B cell (primary cell): ENCODE measurements at regions not wholly inside any gene's neighbourhood (a gene's known extent, or its start where the extent isn't known, plus 50 kb on each side); places are given as distances from the start of the nearest gene placed in this dataset.

Experiments
- ATAC-seq: fragments of 200-7000 bp; cut with Tn5 transposase; one replicate; pipeline ENCODE4 v1.10.0; 2021; ENCODE audit warnings: low read depth, mild to moderate bottlenecking, moderate number of reproducible peaks, moderate library complexity
- CTCF ChIA-PET: fragments of 350-600 bp; sonication (Branson Sonifier 250); formaldehyde crosslinking; loops from one replicate; lab custom pipeline; 2021; ENCODE audit warnings: antibody characterized with exemption, inconsistent platforms; lab: Charles Lee
- POLR2A ChIA-PET: fragments of 350-600 bp; sonication (Branson Sonifier 250); formaldehyde crosslinking; loops from one replicate; lab custom pipeline; 2021; ENCODE audit warnings: antibody characterized with exemption; lab: Charles Lee
- DNase-seq: peaks from one replicate; pipeline ENCODE4 v3.0.0; 2013
- H2AFZ ChIP-seq: 2 replicates; pipeline ENCODE4 v1.6.1; 2012; ENCODE audit warnings: mild to moderate bottlenecking, low read depth, low read length; ENCODE audit not compliant: insufficient read depth, poor library complexity, severe bottlenecking
- H3K27ac ChIP-seq, 2 donors: 1 replicate in 1 of 2; 2 replicates in 1 of 2; pipeline ENCODE4 v1.5.1; 2012 to 2013; ENCODE audit warnings: low read length in 2 of 2, mild to moderate bottlenecking in 2 of 2, moderate library complexity in 1 of 2
- H3K27me3 ChIP-seq, 4 experiments: fragments of 200-600 bp in 1 of 4; sonication (generic) in 1 of 4; replicated peaks in 1 of 4; 1 replicate in 2 of 4; 2 replicates in 2 of 4; pipeline versions ENCODE4 v1.6.1 to v1.7.0; 2013 to 2016; ENCODE audit warnings: low read length in 3 of 4, mild to moderate bottlenecking in 2 of 4, mixed read lengths in 1 of 4, moderate library complexity in 1 of 4; ENCODE audit not compliant: insufficient read depth in 4 of 4, control insufficient read depth in 3 of 4; ENCODE audit errors: control extremely low read depth in 1 of 4
- H3K36me3 ChIP-seq, 2 experiments: replicated peaks in 1 of 2; 1 replicate in 1 of 2; 2 replicates in 1 of 2; pipeline versions ENCODE4 v1.6.1 to v1.7.1; 2013; ENCODE audit warnings: low read length in 1 of 2; ENCODE audit not compliant: insufficient read depth in 2 of 2, control insufficient read depth in 1 of 2; ENCODE audit errors: control extremely low read depth in 1 of 2, extremely low read depth in 1 of 2
- H3K4me1 ChIP-seq, 2 donors: fragments of 200-600 bp in 1 of 2; sonication (generic) in 1 of 2; 1 replicate in 1 of 2; 2 replicates in 1 of 2; pipeline versions ENCODE4 v1.5.1 to v1.6.1; 2013 to 2017; ENCODE audit warnings: low read length in 2 of 2; ENCODE audit not compliant: control insufficient read depth in 2 of 2, insufficient read depth in 2 of 2
- H3K4me2 ChIP-seq: replicated peaks from 2 replicates; pipeline ENCODE3; 2012; ENCODE audit warnings: mild to moderate bottlenecking, low read depth, low read length; ENCODE audit not compliant: poor library complexity, severe bottlenecking
- H3K4me3 ChIP-seq, 5 experiments: fragments of 200-600 bp in 1 of 5; sonication (generic) in 1 of 5; 1 replicate in 3 of 5; 2 replicates in 2 of 5; pipeline versions ENCODE4 v1.5.1 to v1.7.0; 2011 to 2016; ENCODE audit warnings: low read length in 4 of 5, mild to moderate bottlenecking in 4 of 5, low read depth in 2 of 5, control low read depth in 1 of 5, moderate library complexity in 1 of 5; ENCODE audit not compliant: insufficient read depth in 1 of 5; ENCODE audit errors: control extremely low read depth in 1 of 5, extremely low read depth in 1 of 5
- H3K79me2 ChIP-seq: fragments of 200-600 bp; sonication (generic); one replicate; pipeline ENCODE4 v1.6.0; 2016; ENCODE audit warnings: low read length; ENCODE audit not compliant: control insufficient read depth, insufficient read depth
- H3K9ac ChIP-seq: fragments of 200-600 bp; sonication (generic); 2 replicates; pipeline ENCODE4 v1.6.1; 2017; ENCODE audit warnings: mild to moderate bottlenecking, low read length, moderate library complexity
- H3K9me3 ChIP-seq, 3 donors: one replicate each; pipeline versions ENCODE4 v1.6.1 to v1.7.1; 2013; ENCODE audit warnings: low read length in 2 of 3; ENCODE audit not compliant: control insufficient read depth in 2 of 3, insufficient read depth in 1 of 3; ENCODE audit errors: control extremely low read depth in 1 of 3
- H4K20me1 ChIP-seq: 2 replicates; pipeline ENCODE4 v1.6.0; 2012; ENCODE audit warnings: mild to moderate bottlenecking, low read length; ENCODE audit not compliant: insufficient read depth, control insufficient read depth, poor library complexity, severe bottlenecking
- H3K27ac Mint-ChIP-seq: one replicate; pipeline ENCODE4 v1.8.0; 2021; ENCODE audit warnings: mixed read lengths
- H3K27me3 Mint-ChIP-seq: one replicate; pipeline ENCODE4 v1.8.0; 2021; ENCODE audit warnings: mixed read lengths
- H3K4me1 Mint-ChIP-seq: one replicate; pipeline ENCODE4 v1.8.0; 2021; ENCODE audit warnings: mixed read lengths
- H3K4me3 Mint-ChIP-seq: one replicate; pipeline ENCODE4 v1.8.0; 2021; ENCODE audit warnings: mixed read lengths
- H3K9me3 Mint-ChIP-seq: one replicate; pipeline ENCODE4 v1.8.0; 2022; ENCODE audit warnings: mixed read lengths; ENCODE audit not compliant: insufficient read depth
- CTCF ChIP-seq: fragments of 200-600 bp; IDR thresholded peaks from one replicate; pipeline ENCODE4 v1.8.0; 2022; ENCODE audit warnings: antibody characterized with exemption, mild to moderate bottlenecking
- EZH2 ChIP-seq: IDR thresholded peaks from 2 replicates; pipeline ENCODE4 v1.6.1; 2012; ENCODE audit warnings: borderline replicate concordance, low read depth, mild to moderate bottlenecking, moderate library complexity, low read length; ENCODE audit not compliant: insufficient read depth, poor library complexity, severe bottlenecking
- WGBS: methylation state at CpG from one replicate; pipeline ENCODE4 v1.1.5; 2013; ENCODE audit warnings: missing lambda C conversion rate; ENCODE audit not compliant: insufficient coverage; 5-methylcytosine and 5-hydroxymethylcytosine counted together
- intact Hi-C: fragments of 100-400 bp; cut with micrococcal nuclease; formaldehyde crosslinking; loops from one replicate; pipeline ENCODE4 v1.10.0; 2022

- Mint-ChIP-seq H3K27ac (no peak overlapping the region), H3K27me3 (no peaks in the 10 kb centered on the region), H3K4me3 (no peak overlapping the region), H3K4me1 (no peaks in the 10 kb centered on the region), H3K9me3 (peaks cover 3% of the 10 kb centered on the region)
- DNase-seq (no peak), ATAC-seq (no peak)
- no peaks in the 10 kb centered on the region for H3K36me3 ChIP-seq
- H3K4me2 ChIP-seq = no peak overlapping the region
- ChIA-PET CTCF (no interaction called here), POLR2A (no interaction called here)
- H3K27ac ChIP-seq = no peak overlapping the region
- intact Hi-C loops = no loop called here
- peaks cover 0 to 4% (median 0%) of the 10 kb centered on the region in 3 donors for H3K9me3 ChIP-seq
- H3K9ac ChIP-seq = no peak overlapping the region
- no peak for TF ChIP-seq EZH2
- TF ChIP-seq CTCF = no peak
- H3K27me3 ChIP-seq = no peaks in the 10 kb centered on the region
- no peaks in the 10 kb centered on the region for H4K20me1 ChIP-seq
- H3K79me2 ChIP-seq = no peaks in the 10 kb centered on the region
- WGBS = no CpG with 5 or more reads among the region's 6 CpGs
- H2AFZ ChIP-seq = no peak overlapping the region
- no peaks in the 10 kb centered on the region for H3K4me1 ChIP-seq
- no peak overlapping the region for H3K4me3 ChIP-seq
These were observed 169.4 kb upstream of the CSNK1A1L start for GRCh38 chr13:37274569-37275497.

- Histone ChIP-seq H3K27me3 (no peaks in the 10 kb centered on the region), H3K9me3 (peaks cover 0 to 4% (median 3%) of the 10 kb centered on the region in 3 donors), H4K20me1 (no peaks in the 10 kb centered on the region), H3K27ac (no peak overlapping the region), H3K4me2 (no peak overlapping the region), H3K9ac (no peak overlapping the region), H3K4me3 (no peak overlapping the region), H3K4me1 (no peaks in the 10 kb centered on the region), H3K79me2 (no peaks in the 10 kb centered on the region), H3K36me3 (no peaks in the 10 kb centered on the region), H2AFZ (no peak overlapping the region)
- ATAC-seq (no peak), DNase-seq (no peak)
- Mint-ChIP-seq H3K4me3 (no peak overlapping the region), H3K4me1 (no peaks in the 10 kb centered on the region), H3K27ac (no peak overlapping the region), H3K9me3 (peaks cover 5% of the 10 kb centered on the region), H3K27me3 (no peaks in the 10 kb centered on the region)
- CTCF ChIA-PET = no interaction called here
- TF ChIP-seq CTCF (no peak), EZH2 (no peak)
- POLR2A ChIA-PET = no interaction called here
- intact Hi-C loops = no loop called here
- no CpG with 5 or more reads among the region's 1 CpG for WGBS
These were observed 168.4 kb upstream of the CSNK1A1L start for GRCh38 chr13:37273836-37274235.
